NCI-H524 treated with DMSO at 0.1 percent for 48 hours (cell line): ENCODE measurements at regions not wholly inside any gene's neighbourhood (a gene's known extent, or its start where the extent isn't known, plus 50 kb on each side); places are given as distances from the start of the nearest gene placed in this dataset.
"Not testable (repeated sequence)": the region's sequence is repeated elsewhere in the genome, so short reads cannot be mapped to it uniquely, and the experiment has no call there.

Experiments
- DNase-seq: peaks from one replicate; lab custom pipeline; 2025; lab: John Stamatoyannopoulos, UW

GRCh38 chr1:55304229-55304740 is 89.1 kb upstream of the USP24 start:
- DNase-seq, result peak; percentile 22

- DNase-seq, result no peak
Measured at GRCh38 chr1:55302972-55303371, 87.8 kb upstream of the USP24 start.

GRCh38 chr1:55301912-55302311 is 86.7 kb upstream of the USP24 start:
- no peak for DNase-seq

DNA sequence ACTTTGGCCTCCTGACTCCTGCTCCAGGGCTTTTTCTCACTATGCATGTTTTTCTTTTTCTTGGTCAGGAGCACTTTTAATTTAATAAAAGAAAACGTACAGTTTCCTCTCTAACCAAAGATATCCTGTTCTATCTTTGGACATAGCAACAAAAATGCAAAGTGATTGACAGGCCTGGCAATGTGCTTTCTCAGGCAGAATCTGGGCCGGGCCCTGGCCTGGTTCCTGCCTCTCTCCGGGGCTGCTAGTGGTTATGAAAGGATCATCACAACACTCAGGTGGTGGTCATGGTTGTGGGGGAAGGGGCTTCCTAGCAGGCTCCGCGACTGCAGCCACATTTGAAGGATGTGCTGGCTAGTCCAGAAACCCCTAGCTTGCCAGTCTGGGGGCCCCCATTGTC is 85.8 kb upstream of the USP24 start:
- DNase-seq, result no peak

GRCh38 chr1:55298167-55298894 is 83.2 kb upstream of the USP24 start:
- no peak for DNase-seq

DNA sequence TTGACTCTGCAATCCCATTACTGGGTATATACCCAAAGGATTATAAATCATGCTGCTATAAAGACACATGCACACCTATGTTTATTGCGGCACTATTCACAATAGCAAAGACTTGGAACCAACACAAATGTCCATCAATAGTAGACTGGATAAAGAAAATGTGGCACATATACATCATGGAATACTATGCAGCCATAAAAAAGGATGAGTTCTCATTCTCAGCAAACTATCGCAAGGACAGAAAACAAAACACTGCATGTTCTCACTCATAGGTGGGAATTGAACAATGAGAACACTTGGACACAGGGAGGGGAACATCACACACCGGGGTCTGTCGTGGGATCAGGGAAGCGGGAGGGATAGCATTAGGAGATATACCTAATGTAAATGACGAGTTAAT is 81.1 kb upstream of the USP24 start:
- DNase-seq, result not testable (repeated sequence)

- no peak for DNase-seq
Measured at GRCh38 chr1:55289614-55290013, 74.5 kb upstream of the USP24 start.

DNA sequence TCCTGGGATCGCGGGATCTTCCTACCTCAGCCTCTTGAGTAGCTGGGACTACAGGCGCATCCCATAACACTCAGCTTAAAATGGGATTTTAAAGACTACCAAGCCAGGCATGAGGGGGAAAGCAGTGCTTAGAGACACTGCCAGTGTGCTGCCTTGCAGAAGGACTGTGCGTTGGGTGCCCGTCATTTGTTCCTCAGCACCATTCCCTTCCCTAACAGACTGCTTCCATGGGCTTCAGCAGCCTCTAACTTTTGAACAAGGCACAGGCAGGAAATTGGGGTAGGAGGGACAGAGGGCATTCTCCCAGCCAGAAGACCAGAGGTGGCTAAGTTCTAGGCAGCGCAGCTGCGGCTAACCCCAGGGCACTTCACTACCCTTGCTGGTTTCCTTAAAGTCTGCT is 73.9 kb upstream of the USP24 start:
- DNase-seq, result no peak

- DNase-seq, result no peak
Measured at GRCh38 chr1:55288245-55288644, 73.1 kb upstream of the USP24 start.

GRCh38 chr1:55287723-55288122 is 72.6 kb upstream of the USP24 start:
- DNase-seq, result no peak

DNA sequence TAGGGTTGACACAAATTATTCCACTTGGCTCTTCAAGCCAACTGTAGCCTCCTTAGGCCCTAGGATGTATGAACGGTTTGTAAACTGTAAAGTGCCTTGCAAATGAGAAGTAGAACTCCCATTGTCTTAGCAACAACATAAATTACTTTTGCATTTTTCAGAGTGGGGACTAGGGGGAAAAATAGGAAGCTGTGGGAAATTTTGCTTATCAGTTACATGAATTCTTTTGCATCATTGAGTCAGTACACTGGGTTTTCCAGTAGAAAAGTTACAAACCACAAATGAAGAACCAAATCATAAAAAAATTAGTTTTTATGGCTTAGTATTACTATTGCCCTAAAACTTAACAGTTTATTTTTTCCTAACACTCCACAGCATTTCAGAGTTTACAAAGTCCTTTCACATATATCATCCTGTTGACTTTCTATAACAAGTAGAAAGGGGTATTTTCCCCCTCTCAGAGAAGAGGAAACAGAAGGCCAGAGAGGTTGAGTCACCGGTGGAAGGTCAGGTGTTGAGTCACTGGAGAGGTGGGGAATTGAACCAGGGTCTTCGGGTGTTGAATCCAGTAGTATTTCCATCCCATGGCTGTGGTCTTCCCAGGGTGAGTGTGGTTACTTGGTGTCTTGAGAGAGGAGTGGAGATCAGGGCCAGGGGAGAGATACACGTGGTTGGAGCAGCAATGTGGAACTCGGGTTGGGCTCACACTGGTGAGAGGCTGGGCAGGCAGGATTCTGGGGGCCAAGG is 71.9 kb upstream of the USP24 start:
- DNase-seq, result no peak

GRCh38 chr1:55285834-55286233 is 70.7 kb upstream of the USP24 start:
- DNase-seq, result no peak

GRCh38 chr1:55284856-55285255 is 69.7 kb upstream of the USP24 start:
- DNase-seq, result peak; percentile 7

- no peak for DNase-seq
Measured at GRCh38 chr1:55282058-55282457, 66.9 kb upstream of the USP24 start.

- DNase-seq, result no peak
Measured at GRCh38 chr1:55280731-55281130, 65.6 kb upstream of the USP24 start.

DNA sequence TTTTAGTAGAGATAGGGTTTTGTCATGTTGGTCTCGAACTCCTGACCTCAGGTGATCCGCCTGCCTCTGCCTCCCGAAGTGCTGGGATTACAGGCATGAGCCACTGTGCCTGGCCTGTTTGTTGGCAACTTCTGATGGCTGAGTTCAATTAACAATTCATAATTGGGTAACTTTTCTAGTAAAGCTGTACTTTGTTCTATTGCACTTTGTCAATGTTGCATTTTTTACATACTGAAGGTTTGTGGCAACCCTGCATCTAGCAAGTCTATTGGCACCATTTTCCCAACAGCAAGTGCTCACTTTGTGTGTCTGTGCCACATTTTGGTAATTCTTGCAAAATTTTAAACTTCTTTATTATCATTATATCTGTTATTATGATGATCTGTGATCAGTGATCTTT is 64.5 kb upstream of the USP24 start:
- no peak for DNase-seq

GRCh38 chr1:55278378-55278777 is 63.2 kb upstream of the USP24 start:
- DNase-seq, result no peak

DNA sequence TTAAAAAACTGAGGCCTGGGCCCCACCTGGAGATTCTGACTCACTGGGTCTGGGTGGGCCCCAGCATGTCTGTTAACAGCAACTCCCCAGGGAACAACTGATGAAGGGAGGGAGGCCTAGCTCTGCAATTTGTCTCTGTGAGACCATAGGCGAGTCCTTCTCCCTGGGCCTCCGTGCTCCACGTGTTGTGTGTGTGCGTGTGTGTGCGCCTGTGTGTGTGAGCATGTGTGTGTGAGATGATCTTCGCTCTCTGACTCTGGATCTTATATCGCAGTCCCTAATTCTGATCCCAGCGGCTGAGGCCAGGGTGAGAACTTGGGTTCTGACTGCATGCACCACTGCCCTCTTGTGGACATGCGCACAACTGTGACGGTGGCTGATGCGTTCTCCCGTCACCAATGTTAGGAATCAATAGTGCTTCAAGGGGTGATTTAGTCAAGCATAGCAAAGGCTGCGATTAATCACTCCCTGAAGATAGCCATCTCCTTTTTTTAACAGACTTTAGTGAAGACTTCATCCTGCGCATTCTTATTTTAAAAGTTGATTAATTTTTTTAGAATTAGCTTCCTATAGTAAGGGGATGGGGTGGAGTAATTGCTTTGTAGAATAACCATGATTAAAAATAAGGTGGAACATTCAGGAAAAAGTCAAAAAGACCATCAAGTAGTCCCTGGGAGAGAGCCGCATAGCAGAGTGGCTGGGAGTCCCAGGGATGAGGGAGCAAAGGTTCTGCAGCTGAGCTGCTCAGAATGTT is 62.4 kb upstream of the USP24 start:
- DNase-seq, result no peak

DNA sequence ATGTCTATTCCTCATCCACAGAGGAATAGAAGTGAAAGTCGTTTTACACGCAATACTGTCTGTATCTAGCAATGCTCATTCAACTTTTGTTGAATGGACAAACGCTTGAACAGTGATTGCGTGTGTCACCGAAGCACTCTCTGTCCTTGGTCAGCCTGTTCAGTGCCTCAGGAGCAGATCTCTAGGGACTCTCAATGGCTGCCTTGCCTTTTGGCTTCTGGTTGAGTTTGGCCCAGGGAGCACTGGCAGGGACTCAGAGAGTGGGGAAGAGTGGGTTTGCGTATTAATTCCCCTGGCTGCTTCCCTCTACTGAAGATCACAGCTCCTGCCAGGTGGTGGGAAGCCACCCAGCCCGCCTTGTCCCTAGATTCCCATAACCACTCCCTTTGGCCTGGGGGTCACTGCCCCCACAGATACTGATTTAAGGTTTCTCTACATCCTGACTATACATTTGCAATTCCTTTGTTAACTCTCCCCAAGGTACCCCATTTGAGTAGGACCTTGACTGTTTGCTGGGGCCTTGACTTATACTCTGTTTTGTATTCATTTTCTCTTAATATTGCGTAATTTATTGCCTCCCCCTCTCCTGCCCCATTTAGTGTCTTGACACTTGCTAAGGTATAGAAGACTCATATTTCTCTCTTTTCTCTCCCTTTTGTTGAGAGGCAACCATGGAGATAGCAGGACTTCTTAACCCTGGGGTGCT is 61.7 kb upstream of the USP24 start:
- no peak for DNase-seq

DNA sequence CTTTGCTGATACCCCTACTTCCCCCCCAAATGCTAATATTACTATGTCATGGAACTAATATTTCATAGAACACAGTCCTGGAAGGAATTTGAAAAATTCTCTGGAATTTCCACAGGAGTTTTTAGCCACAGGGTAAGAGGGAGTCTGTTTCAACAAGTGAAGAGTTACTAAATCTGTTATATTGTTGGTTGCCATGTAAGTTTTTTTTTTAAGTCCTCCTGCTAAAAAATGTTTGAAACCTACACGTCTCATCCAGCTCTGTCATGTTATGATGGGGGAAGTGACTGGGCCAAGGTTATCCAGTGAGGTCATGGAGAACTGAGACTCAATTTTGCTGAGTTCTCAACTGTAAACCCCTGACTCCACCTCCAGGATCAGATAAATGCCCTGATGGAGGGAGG is 60.8 kb upstream of the USP24 start:
- no peak for DNase-seq

DNA sequence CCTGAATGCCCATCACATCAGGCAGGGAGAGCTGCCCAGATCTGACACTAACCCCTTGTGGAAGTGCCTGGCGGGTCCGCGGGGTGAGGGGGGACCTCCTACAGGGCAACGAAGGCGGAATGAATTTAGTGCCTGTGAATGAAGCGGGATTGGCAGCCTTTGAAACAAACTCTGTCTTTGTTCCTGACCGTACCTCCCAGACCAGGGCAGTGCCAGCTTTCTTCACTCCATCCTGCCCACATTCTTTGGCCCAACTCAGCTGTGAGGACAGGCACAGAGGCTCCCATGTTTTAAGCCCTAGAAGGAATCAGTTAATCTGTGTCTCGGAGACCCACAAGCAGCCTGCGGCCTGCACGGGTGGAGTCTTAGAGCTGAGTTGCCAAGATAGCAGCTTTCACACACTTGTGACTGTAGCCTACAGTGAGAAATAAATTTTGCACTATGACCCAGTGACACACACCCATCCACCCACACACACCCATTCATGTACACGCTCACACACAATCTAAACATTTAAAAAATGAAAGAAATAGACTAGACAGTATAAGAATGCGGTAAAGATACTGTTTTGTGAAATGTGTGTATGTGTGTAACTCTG is 60.1 kb upstream of the USP24 start:
- no peak for DNase-seq

DNA sequence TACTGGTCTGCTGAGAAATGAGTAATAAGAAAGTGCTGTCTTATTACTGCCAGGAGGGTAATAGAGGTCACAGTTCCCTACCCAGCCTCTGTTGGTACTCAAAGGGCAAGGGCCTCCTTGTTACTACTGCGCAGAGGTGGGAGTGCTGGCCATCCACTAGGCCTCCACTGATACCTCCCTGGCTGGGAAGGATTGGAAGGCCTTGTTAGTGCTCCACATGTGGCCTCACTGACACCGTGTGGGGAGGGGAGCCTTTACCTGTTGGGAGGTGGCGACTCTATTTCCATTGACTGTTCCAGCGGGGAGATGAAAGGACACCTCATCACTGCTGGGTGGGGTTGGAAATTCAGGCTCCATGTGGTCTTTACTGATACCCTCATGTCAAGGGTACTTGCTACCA is 57.8 kb upstream of the USP24 start:
- no peak for DNase-seq
